Kidney epithelial cell (primary cell): ENCODE measurements at regions not wholly inside any gene's neighbourhood (a gene's known extent, or its start where the extent isn't known, plus 50 kb on each side); places are given as distances from the start of the nearest gene placed in this dataset.

Experiments
- DNase-seq: peaks from one replicate; pipeline ENCODE4 v3.0.0-alpha.2; 2010; ENCODE audit warnings: low read depth
- H3K27me3 ChIP-seq: 2 replicates; pipeline ENCODE4 v1.6.0; 2011; ENCODE audit warnings: low read length; ENCODE audit not compliant: control insufficient read depth, insufficient read depth
- H3K36me3 ChIP-seq: 2 replicates; pipeline ENCODE4 v1.5.1; 2011; ENCODE audit warnings: low read length; ENCODE audit not compliant: control insufficient read depth, insufficient read depth
- H3K4me3 ChIP-seq: 2 replicates; pipeline ENCODE4 v1.5.1; 2011; ENCODE audit warnings: low read depth, mild to moderate bottlenecking, control low read depth, low read length
- CTCF ChIP-seq: IDR thresholded peaks from 2 replicates; pipeline ENCODE4 v1.5.1; 2011; ENCODE audit warnings: mild to moderate bottlenecking, moderate library complexity, low read length, control low read depth, inconsistent platforms; ENCODE audit not compliant: insufficient read depth, poor library complexity, severe bottlenecking

- H3K4me3 ChIP-seq, result no peak overlapping the region
- no peaks in the 10 kb centered on the region for H3K36me3 ChIP-seq
- DNase-seq, result no peak
- H3K27me3 ChIP-seq, result no peaks in the 10 kb centered on the region
- no peak for TF ChIP-seq CTCF
Observed at GRCh38 chr15:55017635-55018034, 179.1 kb downstream of the RSL24D1 start.

GRCh38 chr15:55016225-55016624 lies 180.5 kb downstream of the RSL24D1 start:
- no peak for TF ChIP-seq CTCF
- no peaks in the 10 kb centered on the region for H3K36me3 ChIP-seq
- H3K27me3 ChIP-seq, result no peaks in the 10 kb centered on the region
- no peak overlapping the region for H3K4me3 ChIP-seq
- no peak for DNase-seq

GRCh38 chr15:55015093-55015445 lies 181.7 kb downstream of the RSL24D1 start:
- Histone ChIP-seq H3K36me3 (no peaks in the 10 kb centered on the region), H3K27me3 (no peaks in the 10 kb centered on the region), H3K4me3 (no peak overlapping the region)
- DNase-seq, result no peak
- TF ChIP-seq CTCF, result no peak

- DNase-seq, result no peak
- no peaks in the 10 kb centered on the region for H3K27me3 ChIP-seq
- H3K4me3 ChIP-seq, result no peak overlapping the region
- no peaks in the 10 kb centered on the region for H3K36me3 ChIP-seq
- no peak for TF ChIP-seq CTCF
Observed at GRCh38 chr15:55014391-55015092, 182.2 kb downstream of the RSL24D1 start.

- no peak for DNase-seq
- no peak overlapping the region for H3K4me3 ChIP-seq
- TF ChIP-seq CTCF, result no peak
- no peaks in the 10 kb centered on the region for H3K36me3 ChIP-seq
- no peaks in the 10 kb centered on the region for H3K27me3 ChIP-seq
Observed at GRCh38 chr15:55008421-55008820, 188.3 kb downstream of the RSL24D1 start.

- TF ChIP-seq CTCF, result no peak
- H3K4me3 ChIP-seq, result no peak overlapping the region
- DNase-seq, result no peak
- H3K36me3 ChIP-seq, result no peaks in the 10 kb centered on the region
- no peaks in the 10 kb centered on the region for H3K27me3 ChIP-seq
Observed at GRCh38 chr15:55007561-55007960, 189.2 kb downstream of the RSL24D1 start.
